ENCODE measurements at regions not wholly inside any gene's neighbourhood (a gene's known extent, or its start where the extent isn't known, plus 50 kb on each side); places are given as distances from the start of the nearest gene placed in this dataset.

GRCh38 chrX:134174273-134174660 is 62.7 kb upstream of the CCDC160 start:
- Histone ChIP-seq H3K27ac (ENCODE audit: low read depth in 1 of 2, low read length in 1 of 2) (no peak overlapping the region), H3K36me3 (ENCODE audit: control insufficient read depth in 4 of 4, insufficient read depth in 4 of 4, low read length in 4 of 4) (no peaks in the 10 kb centered on the region), H3K9me3 (ENCODE audit: control insufficient read depth in 4 of 4, insufficient read depth in 3 of 4, low read length in 3 of 4) (peaks cover 0 to 9% (median 0%) of the 10 kb centered on the region in 4 donors), H3K9ac (ENCODE audit: insufficient read depth in 1 of 2, low read length in 2 of 2) (no peak overlapping the region), H3K4me3 (no peak overlapping the region), H3K4me1 (ENCODE audit: control insufficient read depth in 5 of 5, insufficient read depth in 5 of 5, low read length in 5 of 5) (peaks cover 0 to 3% (median 0%) of the 10 kb centered on the region in 5 donors), H3K27me3 (ENCODE audit: control insufficient read depth in 3 of 3, insufficient read depth in 3 of 3, low read length in 2 of 3) (peaks cover 0 to 26% (median 14%) of the 10 kb centered on the region in 3 donors)
- ATAC-seq (ENCODE audit: insufficient read depth, low FRiP score) (no peak), DNase-seq (no peak)
- no peak for TF ChIP-seq CTCF (IDR thresholded peaks at IDR 0.05; ENCODE audit: control extremely low read depth, extremely low read depth)
- WGBS, 2 donors = 41 to 56% methylated on average over 4 of the region's 4 CpGs

- TF ChIP-seq CTCF (IDR thresholded peaks at IDR 0.05; ENCODE audit: control extremely low read depth, extremely low read depth) = no peak
- Histone ChIP-seq H3K4me1 (ENCODE audit: control insufficient read depth in 5 of 5, insufficient read depth in 5 of 5, low read length in 5 of 5) (peaks cover 0 to 3% (median 0%) of the 10 kb centered on the region in 5 donors), H3K9ac (ENCODE audit: insufficient read depth in 1 of 2, low read length in 2 of 2) (no peak overlapping the region), H3K27ac (ENCODE audit: low read depth in 1 of 2, low read length in 1 of 2) (no peak overlapping the region), H3K4me3 (no peak overlapping the region), H3K9me3 (ENCODE audit: control insufficient read depth in 4 of 4, insufficient read depth in 3 of 4, low read length in 3 of 4) (peaks cover 0 to 9% (median 0%) of the 10 kb centered on the region in 4 donors), H3K36me3 (ENCODE audit: control insufficient read depth in 4 of 4, insufficient read depth in 4 of 4, low read length in 4 of 4) (no peaks in the 10 kb centered on the region), H3K27me3 (ENCODE audit: control insufficient read depth in 3 of 3, insufficient read depth in 3 of 3, low read length in 2 of 3) (peaks cover 0 to 23% (median 19%) of the 10 kb centered on the region in 3 donors)
- 68 to 88% methylated on average over 9 of the region's 9 CpGs for WGBS, 2 donors
- no peak for ATAC-seq (ENCODE audit: insufficient read depth, low FRiP score)
- DNase-seq = no peak
Measured at GRCh38 chrX:134174859-134175258, 62.1 kb upstream of the CCDC160 start.

GRCh38 chrX:134177527-134177926 is 59.5 kb upstream of the CCDC160 start:
- Histone ChIP-seq H3K9me3 (ENCODE audit: control insufficient read depth in 4 of 4, insufficient read depth in 3 of 4, low read length in 3 of 4) (peaks cover 0 to 8% (median 0%) of the 10 kb centered on the region in 4 donors), H3K36me3 (ENCODE audit: control insufficient read depth in 4 of 4, insufficient read depth in 4 of 4, low read length in 4 of 4) (no peaks in the 10 kb centered on the region), H3K27me3 (ENCODE audit: control insufficient read depth in 3 of 3, insufficient read depth in 3 of 3, low read length in 2 of 3) (peaks cover 0 to 35% (median 17%) of the 10 kb centered on the region in 3 donors), H3K9ac (ENCODE audit: insufficient read depth in 1 of 2, low read length in 2 of 2) (no peak overlapping the region), H3K4me3 (no peak overlapping the region), H3K27ac (ENCODE audit: low read depth in 1 of 2, low read length in 1 of 2) (no peak overlapping the region), H3K4me1 (ENCODE audit: control insufficient read depth in 5 of 5, insufficient read depth in 5 of 5, low read length in 5 of 5) (no peaks in the 10 kb centered on the region)
- no peak for TF ChIP-seq CTCF (IDR thresholded peaks at IDR 0.05; ENCODE audit: control extremely low read depth, extremely low read depth)
- WGBS, 2 donors = 62 to 94% methylated on average over 1 of the region's 1 CpG
- ATAC-seq (ENCODE audit: insufficient read depth, low FRiP score) = no peak
- no peak for DNase-seq
